HG03442 (cell line): ENCODE measurements at regions not wholly inside any gene's neighbourhood (a gene's known extent, or its start where the extent isn't known, plus 50 kb on each side); places are given as distances from the start of the nearest gene placed in this dataset.

ENCODE experiments used
- ATAC-seq: cut with Tn5 transposase; IDR thresholded peaks from one replicate; pipeline ENCODE4 v1.9.1; 2021; ENCODE audit warnings: mild to moderate bottlenecking, moderate library complexity; ENCODE audit not compliant: unreplicated experiment

GRCh38 chr17:69820876-69821473 lies 254.1 kb upstream of the KCNJ16 start:
- no peak for ATAC-seq

- ATAC-seq = no peak
Observed at GRCh38 chr17:69822314-69822875, 252.6 kb upstream of the KCNJ16 start.

DNA sequence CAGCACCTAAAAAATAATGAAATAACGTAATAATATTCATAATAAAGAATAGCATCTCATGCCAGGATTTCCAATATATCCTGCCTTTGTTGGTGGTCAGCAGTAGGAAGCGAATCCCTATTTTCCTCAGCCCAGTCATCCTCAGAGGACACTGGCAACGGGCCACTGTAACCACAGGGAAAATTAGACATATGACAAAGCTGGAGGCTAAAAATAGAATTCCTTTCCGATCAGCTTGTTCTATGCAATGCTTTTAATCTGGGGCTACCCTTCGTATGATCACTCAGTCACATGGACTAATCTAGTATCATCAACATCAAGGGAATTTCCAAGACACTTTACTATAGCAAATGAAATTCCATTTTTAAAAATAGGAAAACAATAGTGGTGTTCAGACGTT lies 246.9 kb upstream of the KCNJ16 start:
- no peak for ATAC-seq

- ATAC-seq = no peak
Observed at GRCh38 chr17:69834494-69834893, 240.5 kb upstream of the KCNJ16 start.

GRCh38 chr17:69851736-69852135 lies 223.3 kb upstream of the KCNJ16 start:
- ATAC-seq = no peak

GRCh38 chr17:69853541-69854224 lies 221.3 kb upstream of the KCNJ16 start:
- ATAC-seq = no peak

- ATAC-seq = no peak
Observed at GRCh38 chr17:69854225-69854780, 220.7 kb upstream of the KCNJ16 start.

GRCh38 chr17:69856946-69857345 lies 218.1 kb upstream of the KCNJ16 start:
- no peak for ATAC-seq

DNA sequence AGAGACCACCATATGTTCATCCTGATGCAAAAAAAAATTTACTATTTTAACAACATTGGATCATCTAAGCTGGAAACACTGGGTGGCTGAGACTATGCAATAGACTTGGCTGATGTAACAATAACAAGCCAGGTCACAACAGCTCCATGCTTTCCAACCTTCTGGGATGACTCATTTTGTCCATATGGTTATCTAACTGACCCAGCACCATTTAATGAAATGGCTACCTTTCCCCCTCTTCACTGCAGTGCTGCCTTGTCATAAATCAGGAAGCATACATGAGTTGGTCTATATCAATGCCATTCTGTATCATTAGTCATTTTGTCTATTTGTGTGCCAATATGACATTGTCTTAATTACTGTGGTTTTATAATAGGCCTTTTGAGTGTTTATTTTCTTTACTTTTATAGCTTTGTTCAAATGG lies 217.6 kb upstream of the KCNJ16 start:
- ATAC-seq = no peak

- ATAC-seq = no peak
Observed at GRCh38 chr17:69858460-69858859, 216.6 kb upstream of the KCNJ16 start.

GRCh38 chr17:69860142-69860680 lies 214.8 kb upstream of the KCNJ16 start:
- ATAC-seq = no peak

GRCh38 chr17:69864462-69864861 lies 210.6 kb upstream of the KCNJ16 start:
- ATAC-seq = no peak

- peak; percentile 93 for ATAC-seq
Observed at GRCh38 chr17:69869667-69870066, 205.4 kb upstream of the KCNJ16 start.

DNA sequence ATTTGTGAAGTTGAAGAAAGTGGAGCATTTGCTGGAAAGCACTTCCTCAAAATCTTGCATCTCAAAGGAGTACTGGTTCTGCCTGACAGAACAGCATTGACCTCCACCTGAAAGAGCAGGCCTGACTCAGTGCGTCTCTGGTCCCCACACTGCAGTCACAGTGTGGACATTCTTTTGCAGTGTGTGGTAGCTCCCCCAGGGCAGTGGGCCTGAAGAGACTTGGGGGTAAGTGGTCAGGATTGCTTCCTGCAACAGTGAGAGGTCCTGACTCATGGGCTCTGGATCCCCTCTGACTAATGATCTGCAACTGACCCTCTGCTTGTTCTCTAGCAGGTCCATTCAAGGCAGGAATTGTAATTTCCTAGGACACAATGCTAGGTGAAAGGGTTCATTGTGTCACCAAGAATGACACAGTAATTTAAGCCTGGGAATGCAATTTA lies 204.9 kb upstream of the KCNJ16 start:
- peak; percentile 46 for ATAC-seq

- no peak for ATAC-seq
Observed at GRCh38 chr17:69870751-69871199, 204.2 kb upstream of the KCNJ16 start.

DNA sequence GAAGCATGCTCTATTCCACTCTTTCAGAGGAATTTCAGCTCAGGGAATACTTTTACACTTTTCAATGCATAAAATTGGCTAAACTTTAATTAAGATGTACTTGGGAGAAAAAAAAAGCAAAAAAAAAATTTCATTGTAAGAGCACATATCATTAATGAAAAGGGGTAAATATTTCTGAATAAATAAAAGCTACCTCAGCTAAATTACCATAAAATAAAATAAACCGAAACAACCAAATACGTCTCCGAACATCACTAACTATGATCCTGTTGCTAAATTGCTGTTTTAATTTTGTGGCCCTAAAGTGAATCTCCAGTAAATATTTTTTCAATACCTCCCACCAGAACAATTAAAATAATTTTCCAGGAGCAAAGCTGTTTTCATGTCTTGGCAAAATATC lies 203.7 kb upstream of the KCNJ16 start:
- no peak for ATAC-seq

GRCh38 chr17:69872675-69873262 lies 202.3 kb upstream of the KCNJ16 start:
- no peak for ATAC-seq

DNA sequence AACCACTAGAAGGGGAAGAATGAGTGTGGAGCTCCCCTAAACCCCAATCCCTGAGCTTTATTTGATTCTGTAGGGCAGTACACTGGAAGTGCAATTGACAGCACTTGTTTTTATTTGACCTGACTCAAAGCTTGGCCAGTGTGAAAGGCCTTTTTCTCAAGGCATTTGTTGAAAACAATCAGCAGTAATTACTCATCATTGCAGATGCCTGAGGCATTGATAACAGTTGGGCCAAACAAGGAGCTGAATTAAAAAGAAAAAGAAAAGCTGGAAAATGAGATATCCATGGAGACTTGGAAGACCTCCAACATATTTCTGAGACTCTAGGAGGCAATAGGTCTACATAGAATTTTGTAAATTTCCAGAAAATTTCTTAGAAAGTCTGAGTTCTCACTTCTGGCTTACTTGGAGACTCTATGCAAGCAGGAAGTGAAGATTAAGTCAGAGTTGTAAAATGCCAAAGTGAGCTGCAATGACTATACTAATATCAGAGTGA lies 200.8 kb upstream of the KCNJ16 start:
- ATAC-seq = no peak

GRCh38 chr17:69876757-69877156 lies 198.3 kb upstream of the KCNJ16 start:
- ATAC-seq = no peak

- no peak for ATAC-seq
Observed at GRCh38 chr17:69878661-69879060, 196.4 kb upstream of the KCNJ16 start.

- no peak for ATAC-seq
Observed at GRCh38 chr17:69879576-69879975, 195.4 kb upstream of the KCNJ16 start.
